AG04450 (cell line): ENCODE measurements at regions not wholly inside any gene's neighbourhood (a gene's known extent, or its start where the extent isn't known, plus 50 kb on each side); places are given as distances from the start of the nearest gene placed in this dataset.

Experiments
- CTCF ChIA-PET: fragments of 300-600, 350-600 bp; formaldehyde crosslinking; extraction: SDS; loops from one replicate; lab custom pipeline; 2022; ENCODE audit warnings: antibody characterized with exemption, inconsistent platforms; lab: Charles Lee
- POLR2A ChIA-PET: fragments of 350-600 bp; formaldehyde crosslinking; extraction: SDS; loops from one replicate; lab custom pipeline; 2021; ENCODE audit warnings: antibody characterized with exemption, inconsistent platforms; lab: Yijun Ruan, JAX
- DNase-seq: peaks from one replicate; pipeline ENCODE4 v3.0.0-alpha.2; 2011; ENCODE audit warnings: low read depth, low spot score
- H3K27ac ChIP-seq: one replicate; pipeline ENCODE4 v1.5.1; 2012; ENCODE audit warnings: low read depth, low read length, control low read depth
- H3K27me3 ChIP-seq: one replicate; pipeline ENCODE4 v1.6.0; 2012; ENCODE audit warnings: low read length; ENCODE audit not compliant: control insufficient read depth, insufficient read depth
- H3K4me3 ChIP-seq: 2 replicates; pipeline ENCODE4 v1.5.1; 2011; ENCODE audit warnings: mild to moderate bottlenecking, low read depth, low read length, control low read depth
- H3K9me3 ChIP-seq: 2 replicates; pipeline ENCODE4 v1.5.1; 2012; ENCODE audit warnings: low read length; ENCODE audit not compliant: control insufficient read depth, insufficient read depth
- CTCF ChIP-seq: IDR thresholded peaks from 2 replicates; pipeline ENCODE4 v1.5.1; 2011; ENCODE audit warnings: low read depth, low read length, control low read depth, inconsistent platforms

GRCh38 chr22:49310354-49310753 is 517.3 kb downstream of the BRD1 start:
- no peak for TF ChIP-seq CTCF
- Histone ChIP-seq H3K9me3 (peaks cover 53% of the 10 kb centered on the region), H3K27ac (no peak overlapping the region), H3K27me3 (no peaks in the 10 kb centered on the region), H3K4me3 (no peak overlapping the region)
- ChIA-PET POLR2A (no interaction called here), CTCF (no interaction called here)
- no peak for DNase-seq

GRCh38 chr22:49308300-49308699 is 519.4 kb downstream of the BRD1 start:
- no peaks in the 10 kb centered on the region for H3K27me3 ChIP-seq
- no peak for DNase-seq
- H3K4me3 ChIP-seq = no peak overlapping the region
- POLR2A ChIA-PET = no interaction called here
- CTCF ChIA-PET = no interaction called here
- peaks cover 73% of the 10 kb centered on the region for H3K9me3 ChIP-seq
- H3K27ac ChIP-seq = no peak overlapping the region
- TF ChIP-seq CTCF = no peak

GRCh38 chr22:49307870-49308269 is 519.8 kb downstream of the BRD1 start:
- ChIA-PET CTCF (no interaction called here), POLR2A (no interaction called here)
- TF ChIP-seq CTCF = no peak
- no peak for DNase-seq
- no peak overlapping the region for H3K27ac ChIP-seq
- no peaks in the 10 kb centered on the region for H3K27me3 ChIP-seq
- H3K4me3 ChIP-seq = no peak overlapping the region
- H3K9me3 ChIP-seq = peaks cover 77% of the 10 kb centered on the region

- H3K4me3 ChIP-seq = no peak overlapping the region
- no peak for DNase-seq
- H3K9me3 ChIP-seq = peaks cover 79% of the 10 kb centered on the region
- no peak for TF ChIP-seq CTCF
- ChIA-PET POLR2A (no interaction called here), CTCF (no interaction called here)
- no peaks in the 10 kb centered on the region for H3K27me3 ChIP-seq
- no peak overlapping the region for H3K27ac ChIP-seq
Observed at GRCh38 chr22:49307481-49307830, 520.2 kb downstream of the BRD1 start.

- peaks cover 80% of the 10 kb centered on the region for H3K9me3 ChIP-seq
- POLR2A ChIA-PET = no interaction called here
- CTCF ChIA-PET = no interaction called here
Observed at GRCh38 chr22:49306632-49307480, 520.8 kb downstream of the BRD1 start.

More at GRCh38 chr22:49306632-49307480, 520.8 kb downstream of the BRD1 start:
- H3K4me3 ChIP-seq = no peak overlapping the region
- TF ChIP-seq CTCF = no peak
- H3K27ac ChIP-seq = no peak overlapping the region
- no peaks in the 10 kb centered on the region for H3K27me3 ChIP-seq
- no peak for DNase-seq
